HL-60 (cell line): ENCODE measurements at regions not wholly inside any gene's neighbourhood (a gene's known extent, or its start where the extent isn't known, plus 50 kb on each side); places are given as distances from the start of the nearest gene placed in this dataset.

Experiments used
- CTCF ChIP-seq: IDR thresholded peaks from one replicate; pipeline ENCODE4 v1.5.1; 2011; ENCODE audit warnings: low read length, control low read depth, inconsistent platforms; ENCODE audit not compliant: insufficient read depth
- REST ChIP-seq: IDR thresholded peaks from 2 replicates; pipeline ENCODE4 v1.6.1; 2012; ENCODE audit warnings: low read depth; ENCODE audit not compliant: insufficient replicate concordance

GRCh38 chr10:64215088-64215487 is 693.9 kb downstream of the REEP3 start:
- no peak for TF ChIP-seq CTCF
- TF ChIP-seq REST: no peak
